Keratinocyte (primary cell): ENCODE measurements at regions not wholly inside any gene's neighbourhood (a gene's known extent, or its start where the extent isn't known, plus 50 kb on each side); places are given as distances from the start of the nearest gene placed in this dataset.

Source experiments
- DNase-seq: peaks from one replicate; pipeline ENCODE4 v3.0.0-alpha.2; 2011; ENCODE audit warnings: low read depth, missing footprints, low spot score
- FAIRE-seq: peaks from 2 replicates; lab custom pipeline; 2011; peaks lifted over from hg19 to GRCh38; lab: Jason Lieb, UNC
- H2AFZ ChIP-seq: 2 replicates; pipeline ENCODE4 v1.6.0; 2012; ENCODE audit warnings: low read length, control low read depth, inconsistent platforms; ENCODE audit not compliant: control insufficient read depth
- H3K27ac ChIP-seq: 2 replicates; pipeline ENCODE4 v1.5.1; 2011; ENCODE audit warnings: low read length; ENCODE audit not compliant: control insufficient read depth, insufficient read depth
- H3K27me3 ChIP-seq: 3 replicates; pipeline ENCODE4 v1.6.0; 2011; ENCODE audit warnings: low read length; ENCODE audit not compliant: control insufficient read depth, insufficient read depth; ENCODE audit errors: extremely low read depth
- H3K36me3 ChIP-seq, 2 experiments: 2 replicates in 1 of 2; 3 replicates in 1 of 2; pipeline ENCODE4 v1.5.1; 2011; ENCODE audit warnings: low read length in 2 of 2, mild to moderate bottlenecking in 1 of 2; ENCODE audit not compliant: control insufficient read depth in 2 of 2, insufficient read depth in 2 of 2; ENCODE audit errors: extremely low read depth in 1 of 2
- H3K4me1 ChIP-seq: 3 replicates; pipeline ENCODE4 v1.5.1; 2011; ENCODE audit warnings: low read length; ENCODE audit not compliant: control insufficient read depth, insufficient read depth; ENCODE audit errors: extremely low read depth
- H3K4me2 ChIP-seq: 3 replicates; pipeline ENCODE4 v1.6.0; 2011; ENCODE audit warnings: low read depth, low read length; ENCODE audit not compliant: control insufficient read depth, insufficient read depth; ENCODE audit errors: extremely low read depth
- H3K4me3 ChIP-seq, 3 experiments: fragments of 200-600 bp in 1 of 3; sonication (generic) in 1 of 3; 2 replicates in 2 of 3; 3 replicates in 1 of 3; pipeline ENCODE4 v1.5.1; 2011 to 2016; ENCODE audit warnings: low read length in 3 of 3, mild to moderate bottlenecking in 3 of 3, control low read depth in 2 of 3, inconsistent platforms in 1 of 3, low read depth in 1 of 3, mixed read lengths in 1 of 3, mixed run types in 1 of 3, moderate library complexity in 1 of 3; ENCODE audit not compliant: control insufficient read depth in 2 of 3, insufficient read depth in 2 of 3; ENCODE audit errors: extremely low read depth in 1 of 3
- H3K79me2 ChIP-seq: 2 replicates; pipeline ENCODE4 v1.6.0; 2012; ENCODE audit warnings: low read length; ENCODE audit not compliant: control insufficient read depth, insufficient read depth
- H3K9ac ChIP-seq: 3 replicates; pipeline ENCODE4 v1.6.0; 2011; ENCODE audit warnings: low read length; ENCODE audit not compliant: control insufficient read depth, insufficient read depth; ENCODE audit errors: extremely low read depth
- H3K9me1 ChIP-seq: 3 replicates; pipeline ENCODE4 v1.6.0; 2011; ENCODE audit warnings: low read length; ENCODE audit not compliant: control insufficient read depth, insufficient read depth; ENCODE audit errors: extremely low read depth
- H3K9me3 ChIP-seq: 2 replicates; pipeline ENCODE4 v1.5.1; 2012; ENCODE audit warnings: low read depth, low read length; ENCODE audit not compliant: control insufficient read depth
- H4K20me1 ChIP-seq: 3 replicates; pipeline ENCODE4 v1.6.0; 2011; ENCODE audit warnings: low read length; ENCODE audit not compliant: control insufficient read depth, insufficient read depth; ENCODE audit errors: extremely low read depth
- CTCF ChIP-seq, 3 experiments: IDR thresholded peaks in 1 of 3; conservative IDR thresholded peaks in 1 of 3; optimal IDR thresholded peaks in 1 of 3; 2 replicates in 2 of 3; 3 replicates in 1 of 3; pipeline versions ENCODE3 to v1.5.1; 2011; ENCODE audit warnings: low read length in 3 of 3, mild to moderate bottlenecking in 3 of 3, moderate library complexity in 2 of 3, control low read depth in 1 of 3, inconsistent platforms in 1 of 3; ENCODE audit not compliant: insufficient read depth in 2 of 3; ENCODE audit errors: extremely low read depth in 1 of 3
- EZH2 ChIP-seq: IDR thresholded peaks from one replicate; pipeline ENCODE4 v1.6.1; 2012; ENCODE audit warnings: inconsistent platforms, mild to moderate bottlenecking, low read length, moderate library complexity
- dilution Hi-C: fragments of 300-500 bp; cut with MboI; formaldehyde crosslinking; loops from one replicate; pipeline ENCODE4 v1.7.0; 2020; ENCODE audit warnings: low sequenced_read_pairs; ENCODE audit not compliant: extremely low pct_ligation_motif_present

GRCh38 chr7:31228957-31229356, 111.6 kb downstream of the NEUROD6 start:
- TF ChIP-seq EZH2 (no peak), CTCF (optimal IDR thresholded peaks at IDR 0.05 in 1 of 3, IDR thresholded peaks at IDR 0.05 in 1 of 3, conservative IDR thresholded peaks at IDR 0.05 in 1 of 3; ENCODE audit: extremely low read depth in 1 of 3, insufficient read depth in 2 of 3, low read length in 3 of 3) (no peak)
- no peaks in the 10 kb centered on the region for H3K79me2 ChIP-seq
- no peaks in the 10 kb centered on the region for H3K27me3 ChIP-seq
- dilution Hi-C loops, result no loop called here
- no peaks in the 10 kb centered on the region for H3K4me1 ChIP-seq
- no peaks in the 10 kb centered on the region for H3K36me3 ChIP-seq
- H3K9me3 ChIP-seq, result no peaks in the 10 kb centered on the region
- no peaks in the 10 kb centered on the region for H3K9me1 ChIP-seq
- no peaks in the 10 kb centered on the region for H4K20me1 ChIP-seq
- H3K4me2 ChIP-seq, result no peak overlapping the region
- no peak overlapping the region for H3K27ac ChIP-seq
- H2AFZ ChIP-seq, result no peak overlapping the region
- no peak overlapping the region for H3K4me3 ChIP-seq
- no peak for DNase-seq
- no peak for FAIRE-seq
- H3K9ac ChIP-seq, result no peak overlapping the region

GRCh38 chr7:31214751-31215150, 125.8 kb downstream of the NEUROD6 start:
- Histone ChIP-seq H3K79me2 (no peaks in the 10 kb centered on the region), H2AFZ (no peak overlapping the region), H3K9me1 (no peaks in the 10 kb centered on the region), H3K27ac (no peak overlapping the region), H3K27me3 (no peaks in the 10 kb centered on the region), H3K4me1 (no peaks in the 10 kb centered on the region), H3K4me3 (no peak overlapping the region), H3K36me3 (no peaks in the 10 kb centered on the region), H4K20me1 (no peaks in the 10 kb centered on the region), H3K9me3 (no peaks in the 10 kb centered on the region), H3K4me2 (no peak overlapping the region), H3K9ac (no peak overlapping the region)
- TF ChIP-seq EZH2 (no peak), CTCF (optimal IDR thresholded peaks at IDR 0.05 in 1 of 3, IDR thresholded peaks at IDR 0.05 in 1 of 3, conservative IDR thresholded peaks at IDR 0.05 in 1 of 3; ENCODE audit: extremely low read depth in 1 of 3, insufficient read depth in 2 of 3, low read length in 3 of 3) (no peak)
- FAIRE-seq (no peak), DNase-seq (no peak)
- dilution Hi-C loops, result no loop called here
